Activated naive CD4-positive, alpha-beta T cell treated with anti-CD3 and anti-CD28 coated beads for 36 hours (primary cell): ENCODE measurements at regions not wholly inside any gene's neighbourhood (a gene's known extent, or its start where the extent isn't known, plus 50 kb on each side); places are given as distances from the start of the nearest gene placed in this dataset.

ENCODE experiments used
- CTCF ChIA-PET: fragments of 350-600 bp; sonication (Branson Sonifier 250); formaldehyde crosslinking; loops from one replicate; lab custom pipeline; 2021; ENCODE audit warnings: antibody characterized with exemption; lab: Charles Lee
- DNase-seq: peaks from one replicate; pipeline ENCODE4 v3.0.0-alpha.2; 2020
- H3K27ac Mint-ChIP-seq: one replicate; pipeline ENCODE4 v1.8.0; 2021; ENCODE audit warnings: mild to moderate bottlenecking, mixed read lengths
- H3K27me3 Mint-ChIP-seq: one replicate; pipeline ENCODE4 v1.8.0; 2021; ENCODE audit warnings: low read depth, mixed read lengths
- H3K36me3 Mint-ChIP-seq: one replicate; pipeline ENCODE4 v1.8.0; 2021; ENCODE audit warnings: low read depth, mixed read lengths
- H3K4me1 Mint-ChIP-seq: one replicate; pipeline ENCODE4 v1.8.0; 2021; ENCODE audit warnings: low read depth, mixed read lengths
- H3K4me3 Mint-ChIP-seq: one replicate; pipeline ENCODE4 v1.8.0; 2021; ENCODE audit warnings: mild to moderate bottlenecking, moderate library complexity, mixed read lengths
- H3K9me3 Mint-ChIP-seq: one replicate; pipeline ENCODE4 v1.8.0; 2021; ENCODE audit warnings: mixed read lengths
- intact Hi-C: fragments of 100-400 bp; cut with micrococcal nuclease; formaldehyde crosslinking; loops from one replicate; pipeline ENCODE4 v1.15.1; 2023

DNA sequence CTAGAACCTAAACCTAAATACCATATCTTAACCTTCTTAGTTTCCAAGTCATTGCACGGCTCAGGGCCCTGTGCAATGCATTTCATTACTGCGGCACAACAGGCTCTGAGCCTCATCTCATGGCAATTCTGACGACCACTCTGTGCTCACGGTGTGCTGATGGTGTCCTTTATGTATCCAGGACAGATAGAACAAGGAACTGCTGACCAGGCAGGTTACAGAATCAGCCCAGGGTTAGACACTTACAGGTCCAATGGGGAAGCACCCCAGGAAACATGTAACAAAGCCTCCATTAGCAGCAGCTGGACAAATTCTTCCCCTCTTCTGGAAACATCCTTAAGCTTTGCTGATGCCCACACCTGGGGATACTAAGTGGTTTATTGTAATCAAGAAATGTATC, 91.9 kb upstream of the NSMCE3 start:
- CTCF ChIA-PET, result no interaction called here
- Mint-ChIP-seq H3K36me3 (no peaks in the 10 kb centered on the region), H3K4me1 (no peaks in the 10 kb centered on the region), H3K4me3 (no peak overlapping the region), H3K27ac (no peak overlapping the region), H3K27me3 (peaks cover 13% of the 10 kb centered on the region), H3K9me3 (no peaks in the 10 kb centered on the region)
- intact Hi-C loops, result no loop called here
- DNase-seq, result no peak

DNA sequence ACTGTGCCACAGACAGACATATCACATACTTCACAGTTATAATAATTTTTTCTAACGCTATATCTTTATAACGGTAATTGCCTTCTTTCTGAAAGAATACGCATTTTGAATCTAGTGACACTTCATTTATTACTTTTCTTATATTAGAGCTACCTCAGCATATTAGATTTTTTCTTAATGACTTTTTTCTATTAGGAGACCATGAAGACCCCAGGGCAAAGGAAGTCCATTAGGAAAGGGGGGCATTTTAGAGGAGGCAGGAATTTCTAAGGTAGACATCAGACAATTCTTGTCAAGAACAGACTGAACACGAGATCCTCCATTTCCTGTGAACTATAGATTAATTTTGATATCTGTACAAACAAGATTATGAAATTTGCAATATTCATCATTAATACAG, 90.5 kb upstream of the NSMCE3 start:
- Mint-ChIP-seq H3K27ac (no peak overlapping the region), H3K27me3 (peaks cover 9% of the 10 kb centered on the region), H3K4me1 (no peaks in the 10 kb centered on the region), H3K9me3 (no peaks in the 10 kb centered on the region), H3K36me3 (no peaks in the 10 kb centered on the region), H3K4me3 (no peak overlapping the region)
- intact Hi-C loops, result no loop called here
- CTCF ChIA-PET, result no interaction called here
- no peak for DNase-seq

DNA sequence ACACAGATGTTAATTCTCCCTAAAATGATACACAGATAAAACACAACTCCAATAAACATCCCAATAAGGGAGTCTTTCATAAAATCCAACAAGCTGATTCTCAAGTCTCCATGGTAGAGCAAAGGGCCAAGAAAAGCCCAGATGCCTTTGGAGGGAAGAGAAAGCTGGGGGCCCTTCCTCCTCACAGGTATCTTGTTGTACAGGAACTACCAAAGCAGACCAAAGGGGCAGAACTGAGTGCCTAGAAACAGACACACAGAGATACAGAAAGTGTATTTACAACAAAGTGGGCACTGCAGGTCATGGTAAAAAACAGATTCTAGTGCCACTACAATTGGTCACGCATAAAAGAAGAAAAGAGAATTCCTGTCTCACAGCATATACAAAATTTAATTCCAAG, 87.2 kb upstream of the NSMCE3 start:
- CTCF ChIA-PET, result no interaction called here
- DNase-seq, result no peak
- intact Hi-C loops, result no loop called here
- no peaks in the 10 kb centered on the region for H3K4me1 Mint-ChIP-seq
- no peaks in the 10 kb centered on the region for H3K9me3 Mint-ChIP-seq
- no peaks in the 10 kb centered on the region for H3K36me3 Mint-ChIP-seq
- no peak overlapping the region for H3K4me3 Mint-ChIP-seq
- no peak overlapping the region for H3K27ac Mint-ChIP-seq
- H3K27me3 Mint-ChIP-seq, result peaks cover 6% of the 10 kb centered on the region

DNA sequence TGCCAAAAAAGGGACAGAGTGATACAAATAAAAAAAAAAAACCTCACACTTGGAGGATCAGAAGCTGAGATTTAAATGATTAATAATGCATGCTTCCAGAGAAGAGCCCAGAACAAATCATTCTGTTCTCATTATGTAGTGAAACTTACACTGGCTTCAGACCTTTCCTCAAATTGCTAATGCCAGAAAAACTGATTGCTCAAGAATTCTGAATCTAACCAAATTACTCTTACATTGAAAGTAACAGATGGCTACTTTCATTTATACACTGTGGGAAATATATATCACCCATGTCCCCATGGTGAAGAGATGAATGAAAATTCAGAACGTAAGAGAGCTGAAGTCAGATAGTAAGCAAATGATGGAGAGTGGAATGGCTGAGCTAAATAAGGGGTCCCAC, 85.9 kb upstream of the NSMCE3 start:
- Mint-ChIP-seq H3K4me1 (no peaks in the 10 kb centered on the region), H3K9me3 (no peaks in the 10 kb centered on the region), H3K4me3 (no peak overlapping the region), H3K27me3 (peaks cover 6% of the 10 kb centered on the region), H3K27ac (no peak overlapping the region), H3K36me3 (no peaks in the 10 kb centered on the region)
- DNase-seq, result no peak
- intact Hi-C loops, result no loop called here
- CTCF ChIA-PET, result no interaction called here

DNA sequence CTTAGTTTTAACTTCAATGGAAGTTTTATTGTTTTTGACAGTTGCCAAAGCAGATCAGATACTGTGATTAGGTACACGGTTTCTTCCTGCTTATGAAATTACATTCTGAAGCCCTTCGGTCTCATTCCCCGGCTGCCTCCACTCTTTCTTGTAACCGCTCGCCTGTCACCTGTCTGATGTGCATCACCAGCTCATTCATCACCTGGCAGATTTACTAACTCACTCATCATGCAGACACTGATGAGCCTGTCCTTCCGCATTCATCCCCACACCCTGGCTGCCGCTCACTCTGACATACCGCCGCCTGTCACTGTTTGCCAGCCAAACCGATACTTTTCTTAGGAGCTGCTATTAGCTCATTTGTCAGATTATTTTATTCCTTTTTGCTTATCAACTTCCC, 82.8 kb upstream of the NSMCE3 start:
- no peaks in the 10 kb centered on the region for H3K9me3 Mint-ChIP-seq
- CTCF ChIA-PET, result no interaction called here
- no peaks in the 10 kb centered on the region for H3K4me1 Mint-ChIP-seq
- H3K36me3 Mint-ChIP-seq, result no peaks in the 10 kb centered on the region
- peaks cover 9% of the 10 kb centered on the region for H3K27me3 Mint-ChIP-seq
- DNase-seq, result no peak
- intact Hi-C loops, result no loop called here
- no peak overlapping the region for H3K27ac Mint-ChIP-seq
- no peak overlapping the region for H3K4me3 Mint-ChIP-seq

DNA sequence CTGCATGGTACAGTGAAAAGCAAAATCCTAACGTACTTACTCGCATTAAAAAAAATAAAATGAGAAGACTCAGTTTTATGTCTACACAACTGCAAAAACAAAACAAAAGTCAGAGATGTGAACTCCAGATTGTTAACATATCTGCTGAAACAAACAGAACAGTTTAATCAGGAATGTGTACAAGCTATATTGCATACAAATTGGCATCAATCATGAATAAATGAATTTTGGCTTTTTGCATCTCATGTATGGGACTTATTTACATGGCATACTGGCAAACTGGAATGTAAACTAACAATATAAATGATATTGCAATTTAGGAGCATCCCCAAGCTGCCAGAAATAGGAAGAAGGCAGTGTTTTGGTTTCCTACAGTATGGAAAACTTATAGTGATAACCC, 79.6 kb upstream of the NSMCE3 start:
- CTCF ChIA-PET, result no interaction called here
- no peak overlapping the region for H3K27ac Mint-ChIP-seq
- H3K4me1 Mint-ChIP-seq, result no peaks in the 10 kb centered on the region
- H3K27me3 Mint-ChIP-seq, result peaks cover 7% of the 10 kb centered on the region
- H3K9me3 Mint-ChIP-seq, result no peaks in the 10 kb centered on the region
- no peak for DNase-seq
- no peak overlapping the region for H3K4me3 Mint-ChIP-seq
- intact Hi-C loops, result no loop called here
- no peaks in the 10 kb centered on the region for H3K36me3 Mint-ChIP-seq

DNA sequence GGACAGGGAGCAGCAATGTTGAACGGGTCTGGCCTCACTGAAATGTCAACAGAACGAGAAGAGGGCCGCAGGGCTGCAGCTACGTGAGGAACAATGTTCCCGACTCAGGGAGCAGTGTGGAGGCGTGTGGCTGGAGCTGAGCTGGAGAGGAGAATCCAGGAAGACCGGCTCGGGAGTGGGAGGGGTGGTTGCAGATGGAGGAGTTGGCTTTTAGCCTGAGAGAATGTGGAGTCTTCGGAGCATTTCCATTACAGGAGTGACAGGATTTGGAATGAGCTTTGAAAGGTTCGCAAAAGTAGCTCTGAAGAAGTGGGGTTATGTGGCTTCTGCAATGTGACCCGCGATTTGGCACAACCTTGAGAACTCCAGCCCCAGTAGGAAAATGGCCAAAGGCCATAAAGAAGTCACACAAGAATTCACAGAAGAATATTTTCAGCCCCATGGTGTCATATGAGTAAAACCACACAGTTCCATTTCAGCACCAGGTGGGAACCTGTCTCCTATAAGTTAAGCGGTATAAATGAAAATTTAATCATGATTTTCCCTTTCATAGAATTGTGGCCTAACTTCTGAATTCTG, 78.8 kb upstream of the NSMCE3 start:
- H3K9me3 Mint-ChIP-seq, result no peaks in the 10 kb centered on the region
- H3K27ac Mint-ChIP-seq, result no peak overlapping the region
- peaks cover 5% of the 10 kb centered on the region for H3K27me3 Mint-ChIP-seq
- intact Hi-C loops, result no loop called here
- no peaks in the 10 kb centered on the region for H3K36me3 Mint-ChIP-seq
- H3K4me3 Mint-ChIP-seq, result no peak overlapping the region
- CTCF ChIA-PET, result no interaction called here
- no peaks in the 10 kb centered on the region for H3K4me1 Mint-ChIP-seq
- DNase-seq, result no peak

DNA sequence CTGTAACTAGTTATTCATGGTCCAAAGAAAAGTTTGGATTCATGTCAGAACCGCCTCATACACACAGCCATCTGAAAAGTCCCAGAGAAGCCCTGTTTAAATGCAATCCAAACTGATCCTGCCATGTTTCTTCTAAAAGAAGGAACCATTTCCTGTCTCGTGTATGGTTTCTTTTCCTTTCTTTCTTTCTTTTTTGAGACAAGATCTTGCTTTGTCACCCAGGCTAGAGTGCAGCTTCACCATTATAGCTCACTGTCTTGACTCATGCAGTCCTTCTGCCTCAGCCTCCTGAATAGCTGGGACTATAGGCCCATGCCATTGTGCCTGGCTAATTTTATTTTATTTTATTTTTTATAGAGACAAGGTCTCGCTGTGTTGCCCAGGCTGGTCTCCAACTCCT, 77.4 kb upstream of the NSMCE3 start:
- CTCF ChIA-PET, result interaction anchor here (1.5 kb wide), 1 partner anchor 207 kb away, joined by 8 read pairs; no protein-coding TSS in a partner anchor
- Mint-ChIP-seq H3K4me1 (no peaks in the 10 kb centered on the region), H3K36me3 (no peaks in the 10 kb centered on the region), H3K4me3 (no peak overlapping the region), H3K27me3 (peaks cover 5% of the 10 kb centered on the region), H3K27ac (no peak overlapping the region), H3K9me3 (no peaks in the 10 kb centered on the region)
- intact Hi-C loops, result no loop called here
- DNase-seq, result no peak

DNA sequence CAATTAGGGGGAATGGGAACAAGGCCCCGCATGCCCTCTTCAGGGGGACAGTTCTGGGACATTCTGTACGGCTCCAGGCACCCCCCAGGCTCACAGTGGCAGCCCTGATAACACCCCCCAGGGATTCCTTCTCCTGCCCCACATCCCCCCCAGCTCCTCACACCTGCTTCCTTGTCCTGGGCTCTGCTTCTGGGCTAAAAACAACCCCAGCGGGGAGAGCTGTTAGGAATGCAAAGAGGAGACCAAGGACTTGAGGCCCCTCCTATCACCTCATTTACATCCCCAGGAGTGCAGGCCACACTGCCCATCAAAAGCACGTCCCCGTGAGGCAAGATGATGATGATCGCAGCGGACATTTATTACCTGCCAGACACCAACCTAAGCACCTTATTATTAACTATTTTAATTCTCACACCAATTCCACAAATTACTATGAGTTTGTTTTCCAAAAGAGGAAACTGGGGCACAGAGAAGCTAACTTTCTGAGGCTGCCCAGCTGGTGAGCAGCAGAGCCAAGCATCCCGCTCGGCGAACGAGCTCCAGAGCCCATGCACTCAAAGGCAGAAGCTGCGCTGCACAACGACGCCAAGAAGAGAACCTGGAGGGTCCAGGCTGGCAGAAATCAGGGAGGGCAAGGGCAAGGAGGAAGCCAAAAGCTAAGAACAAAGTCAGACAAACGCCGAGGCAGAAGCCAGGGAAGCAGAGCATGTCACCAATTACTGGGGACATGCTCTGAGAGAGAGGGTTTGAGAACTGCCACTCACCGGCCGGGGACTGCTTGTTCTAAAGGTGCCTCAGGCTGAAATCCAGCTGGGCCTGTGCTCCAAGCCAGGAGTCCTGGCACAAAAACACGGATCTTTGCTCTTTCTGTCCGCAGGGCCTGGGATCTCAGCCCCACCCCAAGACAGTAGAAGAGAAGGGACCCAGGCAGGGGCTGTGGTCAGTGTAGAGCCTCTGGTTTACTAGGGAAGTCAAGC, 76.2 kb upstream of the NSMCE3 start:
- H3K27ac Mint-ChIP-seq, result no peak overlapping the region
- peaks cover 3% of the 10 kb centered on the region for H3K27me3 Mint-ChIP-seq
- H3K36me3 Mint-ChIP-seq, result no peaks in the 10 kb centered on the region
- H3K4me3 Mint-ChIP-seq, result no peak overlapping the region
- intact Hi-C loops, result no loop called here
- no peaks in the 10 kb centered on the region for H3K4me1 Mint-ChIP-seq
- no peaks in the 10 kb centered on the region for H3K9me3 Mint-ChIP-seq
- CTCF ChIA-PET, result interaction anchor here (1.5 kb wide), 1 partner anchor 206 kb away, joined by 8 read pairs; no protein-coding TSS in a partner anchor
- DNase-seq, result no peak

DNA sequence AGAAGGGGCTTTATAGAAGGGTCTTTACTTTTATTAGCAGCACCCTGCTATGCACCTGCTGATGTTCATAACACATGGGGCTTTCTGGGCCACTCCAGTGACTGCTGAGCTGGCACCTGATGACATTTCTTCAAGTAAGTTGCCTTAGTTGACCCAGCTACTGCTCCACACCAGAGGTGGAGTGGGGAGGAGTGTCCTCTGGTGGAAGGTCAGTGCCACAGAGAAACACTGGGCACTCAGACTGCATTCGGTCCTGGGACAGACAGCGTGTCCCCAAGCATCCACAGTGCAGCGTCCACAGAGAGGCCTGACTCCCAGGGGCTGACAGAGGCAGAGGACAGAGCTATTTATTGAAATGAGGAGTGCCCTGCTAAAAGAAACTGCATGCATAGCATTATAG, 74.9 kb upstream of the NSMCE3 start:
- H3K4me1 Mint-ChIP-seq, result no peaks in the 10 kb centered on the region
- no peaks in the 10 kb centered on the region for H3K36me3 Mint-ChIP-seq
- CTCF ChIA-PET, result interaction anchor here (1.1 kb wide), 1 partner anchor 106 kb away, joined by 3 read pairs; no protein-coding TSS in a partner anchor
- peaks cover 3% of the 10 kb centered on the region for H3K27me3 Mint-ChIP-seq
- H3K4me3 Mint-ChIP-seq, result no peak overlapping the region
- H3K9me3 Mint-ChIP-seq, result no peaks in the 10 kb centered on the region
- intact Hi-C loops, result no loop called here
- H3K27ac Mint-ChIP-seq, result no peak overlapping the region
- DNase-seq, result no peak

DNA sequence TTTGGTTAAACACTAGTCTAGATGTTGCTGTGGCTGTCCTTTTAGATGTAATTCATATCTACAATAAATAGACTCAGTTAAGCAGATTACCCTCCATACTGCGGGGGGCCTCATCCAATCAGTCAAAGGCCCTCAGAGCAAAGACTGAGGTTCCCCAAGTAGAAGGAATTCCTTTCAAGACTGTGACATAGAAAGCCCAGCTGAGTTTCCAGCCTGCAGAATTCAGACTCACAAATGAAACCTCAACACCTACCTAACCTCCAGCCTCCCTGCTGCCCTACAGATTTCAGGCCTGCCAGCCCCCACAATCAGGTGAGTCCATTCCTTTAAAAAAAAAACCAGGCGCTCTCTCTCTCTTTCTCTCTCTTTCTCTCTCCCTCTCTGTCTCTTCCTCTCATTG, 73.6 kb upstream of the NSMCE3 start:
- no peak for DNase-seq
- H3K27me3 Mint-ChIP-seq, result peaks cover under 1% of the 10 kb centered on the region
- CTCF ChIA-PET, result no interaction called here
- intact Hi-C loops, result no loop called here
- no peak overlapping the region for H3K27ac Mint-ChIP-seq
- no peaks in the 10 kb centered on the region for H3K9me3 Mint-ChIP-seq
- H3K4me3 Mint-ChIP-seq, result no peak overlapping the region
- no peaks in the 10 kb centered on the region for H3K4me1 Mint-ChIP-seq
- no peaks in the 10 kb centered on the region for H3K36me3 Mint-ChIP-seq

DNA sequence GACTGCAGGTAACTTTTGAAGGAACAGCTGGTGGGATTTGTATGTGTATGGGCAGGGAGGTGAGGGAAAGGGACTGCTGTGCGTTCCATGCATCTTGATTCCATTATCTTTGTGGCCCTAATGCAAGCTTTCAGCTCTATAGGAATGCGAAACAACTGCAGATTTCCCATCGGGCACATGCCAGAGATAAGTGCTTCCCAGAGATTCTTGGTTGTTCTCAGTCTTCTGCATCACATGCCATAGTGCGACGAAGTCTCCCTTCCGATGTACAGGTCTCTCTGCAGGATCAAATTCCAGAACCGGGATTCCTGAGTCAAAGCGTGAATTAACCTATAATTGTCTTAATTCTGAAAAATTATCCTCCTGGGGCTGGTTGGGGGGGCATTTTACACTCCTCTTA, 72.6 kb upstream of the NSMCE3 start:
- Mint-ChIP-seq H3K27me3 (no peaks in the 10 kb centered on the region), H3K4me3 (no peak overlapping the region), H3K27ac (no peak overlapping the region), H3K4me1 (no peaks in the 10 kb centered on the region), H3K9me3 (no peaks in the 10 kb centered on the region), H3K36me3 (no peaks in the 10 kb centered on the region)
- CTCF ChIA-PET, result interaction anchor here (0.6 kb wide), 1 partner anchor 61 kb away, joined by 3 read pairs; no protein-coding TSS in a partner anchor
- no peak for DNase-seq
- intact Hi-C loops, result no loop called here
